H9 (cell line): ENCODE measurements at regions not wholly inside any gene's neighbourhood (a gene's known extent, or its start where the extent isn't known, plus 50 kb on each side); places are given as distances from the start of the nearest gene placed in this dataset.

ENCODE experiments used
- DNase-seq: peaks from one replicate; pipeline ENCODE4 v3.0.0-alpha.2; 2017
- H2AFZ ChIP-seq: one replicate; pipeline ENCODE4 v1.6.1; 2013; ENCODE audit warnings: mild to moderate bottlenecking, low read length, control low read depth, moderate library complexity
- H2AK5ac ChIP-seq: 2 replicates; pipeline ENCODE4 v1.6.1; 2013; ENCODE audit warnings: low read length, control low read depth, mixed read lengths; ENCODE audit not compliant: insufficient read length
- H2BK120ac ChIP-seq: one replicate; pipeline ENCODE4 v1.6.1; 2013; ENCODE audit warnings: low read depth, mild to moderate bottlenecking, low read length, control low read depth, inconsistent platforms; ENCODE audit not compliant: poor library complexity, severe bottlenecking
- H2BK12ac ChIP-seq: 2 replicates; pipeline ENCODE4 v1.6.1; 2013; ENCODE audit warnings: low read length, control low read depth, mixed read lengths, low read depth; ENCODE audit not compliant: insufficient read length
- H2BK15ac ChIP-seq: 2 replicates; pipeline ENCODE4 v1.6.1; 2013; ENCODE audit warnings: low read depth, low read length, control low read depth
- H2BK20ac ChIP-seq: one replicate; pipeline ENCODE4 v1.6.1; 2013; ENCODE audit warnings: low read depth, mild to moderate bottlenecking, low read length, control low read depth, inconsistent platforms; ENCODE audit not compliant: poor library complexity, severe bottlenecking
- H2BK5ac ChIP-seq: 2 replicates; pipeline ENCODE4 v1.6.1; 2013; ENCODE audit warnings: low read length, control low read depth, mixed read lengths; ENCODE audit not compliant: insufficient read length
- H3K14ac ChIP-seq: 2 replicates; pipeline ENCODE4 v1.6.1; 2013; ENCODE audit warnings: low read length, control low read depth; ENCODE audit not compliant: insufficient read depth
- H3K18ac ChIP-seq: 2 replicates; pipeline ENCODE4 v1.6.1; 2013; ENCODE audit warnings: low read depth, mild to moderate bottlenecking, mixed read lengths, low read length, control low read depth; ENCODE audit not compliant: insufficient read length
- H3K23ac ChIP-seq: 2 replicates; pipeline ENCODE4 v1.6.1; 2013; ENCODE audit warnings: low read length, control low read depth, mixed read lengths, low read depth; ENCODE audit not compliant: insufficient read length
- H3K23me2 ChIP-seq: 2 replicates; pipeline ENCODE4 v1.6.1; 2013; ENCODE audit warnings: low read depth, mild to moderate bottlenecking, mixed read lengths, low read length, control low read depth; ENCODE audit not compliant: insufficient read length, poor library complexity, severe bottlenecking
- H3K27ac ChIP-seq: 2 replicates; pipeline ENCODE4 v1.5.1; 2013; ENCODE audit warnings: low read length, control low read depth, mixed read lengths, low read depth; ENCODE audit not compliant: insufficient read length
- H3K27me3 ChIP-seq: 2 replicates; pipeline ENCODE4 v1.6.1; 2013; ENCODE audit warnings: low read length, control low read depth, inconsistent platforms; ENCODE audit not compliant: insufficient read depth
- H3K4ac ChIP-seq: 2 replicates; pipeline ENCODE4 v1.6.1; 2013; ENCODE audit warnings: low read depth, mild to moderate bottlenecking, control low read depth, inconsistent platforms, low read length, moderate library complexity
- H3K4me1 ChIP-seq: 2 replicates; pipeline ENCODE4 v1.6.1; 2013; ENCODE audit warnings: low read length, control low read depth, inconsistent platforms; ENCODE audit not compliant: insufficient read depth
- H3K4me2 ChIP-seq: 2 replicates; pipeline ENCODE4 v1.6.1; 2013; ENCODE audit warnings: low read length, control low read depth, mixed read lengths; ENCODE audit not compliant: insufficient read length, insufficient read depth
- H3K56ac ChIP-seq: 2 replicates; pipeline ENCODE4 v1.6.1; 2013; ENCODE audit warnings: low read depth, mild to moderate bottlenecking, mixed read lengths, low read length, control low read depth; ENCODE audit not compliant: insufficient read length
- H3K79me1 ChIP-seq: 2 replicates; pipeline ENCODE4 v1.6.1; 2013; ENCODE audit warnings: low read depth, mild to moderate bottlenecking, moderate library complexity, low read length, control low read depth, inconsistent platforms; ENCODE audit not compliant: insufficient read depth, poor library complexity, severe bottlenecking
- H3K79me2 ChIP-seq: 2 replicates; pipeline ENCODE4 v1.6.1; 2013; ENCODE audit warnings: low read length, control low read depth, inconsistent platforms; ENCODE audit not compliant: insufficient read depth
- H3K9ac ChIP-seq: 2 replicates; pipeline ENCODE4 v1.6.1; 2013; ENCODE audit warnings: low read length, control low read depth, mixed read lengths; ENCODE audit not compliant: insufficient read length; ENCODE audit errors: extremely low read depth
- H3K9me3 ChIP-seq: one replicate; pipeline ENCODE4 v1.6.1; 2013; ENCODE audit warnings: low read depth, low read length, inconsistent platforms; ENCODE audit not compliant: control insufficient read depth
- H3T11ph ChIP-seq: one replicate; pipeline ENCODE4 v1.6.1; 2013; ENCODE audit warnings: mild to moderate bottlenecking, low read length, control low read depth, inconsistent platforms
- H4K20me1 ChIP-seq: one replicate; pipeline ENCODE4 v1.6.1; 2013; ENCODE audit not compliant: control insufficient read depth, insufficient read length, insufficient read depth
- H4K5ac ChIP-seq: 2 replicates; pipeline ENCODE4 v1.6.1; 2013; ENCODE audit warnings: low read depth, mild to moderate bottlenecking, mixed read lengths, low read length, control low read depth; ENCODE audit not compliant: insufficient read length
- H4K8ac ChIP-seq: replicated peaks from 2 replicates; pipeline ENCODE4 v1.6.1; 2013; ENCODE audit warnings: low read length, control low read depth, mixed read lengths, low read depth; ENCODE audit not compliant: insufficient read length
- H4K91ac ChIP-seq: 2 replicates; pipeline ENCODE4 v1.6.1; 2013; ENCODE audit warnings: low read depth, mild to moderate bottlenecking, moderate library complexity, mixed read lengths, low read length, control low read depth; ENCODE audit not compliant: insufficient read length
- H3K27ac Mint-ChIP-seq, 3 experiments: 2 replicates in 2 of 3; 3 replicates in 1 of 3; pipeline ENCODE4 v1.8.0; 2020 to 2021; ENCODE audit warnings: mixed read lengths in 3 of 3, mild to moderate bottlenecking in 1 of 3, moderate library complexity in 1 of 3
- H3K27me3 Mint-ChIP-seq: 2 replicates; pipeline ENCODE4 v1.8.0; 2021; ENCODE audit warnings: low read depth, mild to moderate bottlenecking, moderate library complexity, mixed read lengths
- H3K36me3 Mint-ChIP-seq, 3 experiments: 2 replicates in 2 of 3; 3 replicates in 1 of 3; pipeline ENCODE4 v1.8.0; 2020 to 2021; ENCODE audit warnings: low read depth in 3 of 3, mixed read lengths in 3 of 3; ENCODE audit not compliant: insufficient read depth in 1 of 3
- H3K4me1 Mint-ChIP-seq, 2 experiments: 2 replicates each; pipeline ENCODE4 v1.8.0; 2020; ENCODE audit warnings: mixed read lengths in 2 of 2
- H3K4me3 Mint-ChIP-seq, 2 experiments: 2 replicates in 1 of 2; 3 replicates in 1 of 2; pipeline ENCODE4 v1.8.0; 2020 to 2021; ENCODE audit warnings: mild to moderate bottlenecking in 2 of 2, mixed read lengths in 2 of 2, moderate library complexity in 1 of 2
- H3K9me3 Mint-ChIP-seq, 2 experiments: 2 replicates in 1 of 2; 3 replicates in 1 of 2; pipeline ENCODE4 v1.8.0; 2020; ENCODE audit warnings: mild to moderate bottlenecking in 2 of 2, mixed read lengths in 2 of 2, moderate library complexity in 1 of 2
- WGBS: extraction: QIAGEN DNeasy Blood & Tissue Kit; methylation state at CpG from one replicate; pipeline ENCODE4 v1.1.7; 2013; ENCODE audit warnings: missing lambda C conversion rate, low lambda C conversion rate, mixed read lengths; ENCODE audit not compliant: insufficient read length; ENCODE audit errors: extremely low coverage; 5-methylcytosine and 5-hydroxymethylcytosine counted together
- TF ChIP-seq, protein P1 (sequence below): fragments of 200-600 bp; sonication (generic); conservative IDR thresholded peaks from 3 replicates; pipeline ENCODE4 v1.8.0; 2021; ENCODE audit warnings: antibody characterized with exemption, mild to moderate bottlenecking

DNA sequence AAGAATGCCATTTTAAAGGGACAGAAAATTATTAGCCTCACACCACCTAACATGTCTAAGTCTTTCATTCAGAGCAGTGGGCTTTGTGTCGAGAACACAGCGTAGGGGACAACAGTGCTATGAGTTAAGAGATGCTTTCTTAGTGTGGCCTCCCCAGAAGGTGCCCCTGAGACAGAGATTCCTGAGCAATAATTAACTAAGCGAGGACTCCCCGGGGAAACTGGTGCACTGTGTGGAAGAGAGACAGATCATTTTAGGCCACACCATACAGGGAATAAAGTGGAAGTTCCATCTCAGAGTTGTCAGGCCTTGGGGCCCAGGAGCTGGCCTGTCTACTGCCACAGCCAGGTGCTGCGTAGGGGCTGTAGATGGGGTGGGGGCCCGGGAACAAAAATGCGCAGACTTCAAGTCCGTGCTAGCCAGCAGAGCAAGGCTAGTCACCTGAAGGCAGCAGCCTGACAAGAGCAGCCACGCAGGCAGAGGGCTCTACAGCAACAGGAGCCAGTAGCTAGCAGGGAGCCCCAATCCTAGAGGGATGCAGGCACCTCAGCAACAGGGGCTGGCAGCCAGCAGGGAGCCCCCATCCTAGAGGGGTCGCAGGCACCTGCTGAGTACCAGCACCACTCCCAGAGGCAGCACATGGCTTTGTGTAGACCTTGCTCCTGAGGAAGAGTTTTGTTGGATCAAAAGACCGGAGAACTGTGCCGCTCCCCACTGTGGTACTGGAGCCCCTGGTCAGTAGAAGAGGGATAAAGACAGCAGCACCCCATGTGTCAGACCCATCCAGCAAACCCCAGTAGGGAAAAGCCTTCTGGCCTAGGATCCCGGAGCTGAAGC, 63.0 kb upstream of the NXT1 start:
- no peak overlapping the region for H3K23ac ChIP-seq
- no peak overlapping the region for H4K8ac ChIP-seq
- no peaks in the 10 kb centered on the region for H3K27me3 ChIP-seq
- H3T11ph ChIP-seq: no peak overlapping the region
- no CpG with 5 or more reads among the region's 13 CpGs for WGBS
- no peak overlapping the region for H2BK5ac ChIP-seq
- no peaks in the 10 kb centered on the region for H3K4me1 ChIP-seq
- H2BK20ac ChIP-seq: no peak overlapping the region
- no peaks in the 10 kb centered on the region for H3K79me2 ChIP-seq
- Mint-ChIP-seq H3K27me3 (no peaks in the 10 kb centered on the region; the same call in none of the 2 replicates), H3K4me3 (no peak overlapping the region), H3K4me1 (peaks cover 4% of the 10 kb centered on the region in 2 experiments; a peak in 3 of 4 replicates), H3K27ac (no peak overlapping the region; a peak in 1 of 7 replicates), H3K9me3 (no peaks in the 10 kb centered on the region), H3K36me3 (no peaks in the 10 kb centered on the region)
- no peak overlapping the region for H2AK5ac ChIP-seq
- no peaks in the 10 kb centered on the region for H3K9me3 ChIP-seq
- no peak overlapping the region for H3K14ac ChIP-seq
- no peak overlapping the region for H3K27ac ChIP-seq
- H3K18ac ChIP-seq: no peak overlapping the region
- no peaks in the 10 kb centered on the region for H3K23me2 ChIP-seq
- H2BK15ac ChIP-seq: no peak overlapping the region
- no peak overlapping the region for H4K91ac ChIP-seq
- no peak overlapping the region for H2BK120ac ChIP-seq
- H3K4me2 ChIP-seq: no peak overlapping the region
- no peak overlapping the region for H4K5ac ChIP-seq
- DNase-seq: no peak
- H3K9ac ChIP-seq: no peak overlapping the region
- TF ChIP-seq, protein P1, sequence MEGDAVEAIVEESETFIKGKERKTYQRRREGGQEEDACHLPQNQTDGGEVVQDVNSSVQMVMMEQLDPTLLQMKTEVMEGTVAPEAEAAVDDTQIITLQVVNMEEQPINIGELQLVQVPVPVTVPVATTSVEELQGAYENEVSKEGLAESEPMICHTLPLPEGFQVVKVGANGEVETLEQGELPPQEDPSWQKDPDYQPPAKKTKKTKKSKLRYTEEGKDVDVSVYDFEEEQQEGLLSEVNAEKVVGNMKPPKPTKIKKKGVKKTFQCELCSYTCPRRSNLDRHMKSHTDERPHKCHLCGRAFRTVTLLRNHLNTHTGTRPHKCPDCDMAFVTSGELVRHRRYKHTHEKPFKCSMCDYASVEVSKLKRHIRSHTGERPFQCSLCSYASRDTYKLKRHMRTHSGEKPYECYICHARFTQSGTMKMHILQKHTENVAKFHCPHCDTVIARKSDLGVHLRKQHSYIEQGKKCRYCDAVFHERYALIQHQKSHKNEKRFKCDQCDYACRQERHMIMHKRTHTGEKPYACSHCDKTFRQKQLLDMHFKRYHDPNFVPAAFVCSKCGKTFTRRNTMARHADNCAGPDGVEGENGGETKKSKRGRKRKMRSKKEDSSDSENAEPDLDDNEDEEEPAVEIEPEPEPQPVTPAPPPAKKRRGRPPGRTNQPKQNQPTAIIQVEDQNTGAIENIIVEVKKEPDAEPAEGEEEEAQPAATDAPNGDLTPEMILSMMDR: no peak
- H4K20me1 ChIP-seq: no peaks in the 10 kb centered on the region
- no peak overlapping the region for H3K56ac ChIP-seq
- no peak overlapping the region for H2AFZ ChIP-seq
- H3K4ac ChIP-seq: no peak overlapping the region
- H3K79me1 ChIP-seq: no peaks in the 10 kb centered on the region
- H2BK12ac ChIP-seq: no peak overlapping the region
